ENCODE measurements at regions not wholly inside any gene's neighbourhood (a gene's known extent, or its start where the extent isn't known, plus 50 kb on each side); places are given as distances from the start of the nearest gene placed in this dataset.

GRCh38 chr21:30042443-30042842, 102.6 kb upstream of the GRIK1 start:
- no peak for DNase-seq (ENCODE audit: low spot score)
- Histone ChIP-seq H3K27ac (ENCODE audit: extremely low read length, insufficient read depth, low read length) (no peak overlapping the region), H3K4me1 (ENCODE audit: insufficient read depth, low read length) (no peaks in the 10 kb centered on the region), H3K4me3 (replicated peaks in 1 of 3; ENCODE audit: insufficient read depth in 1 of 3, low read depth in 2 of 3, low read length in 3 of 3) (no peak overlapping the region), H3K27me3 (ENCODE audit: control insufficient read depth in 1 of 2, insufficient read depth in 2 of 2, low read length in 2 of 2) (no peaks in the 10 kb centered on the region), H3K79me2 (ENCODE audit: insufficient read depth, low read length) (no peaks in the 10 kb centered on the region), H3K36me3 (replicated peaks in 1 of 2; ENCODE audit: control insufficient read depth in 1 of 2, insufficient read depth in 2 of 2, low read length in 2 of 2) (no peaks in the 10 kb centered on the region), H3K4me2 (ENCODE audit: low read depth, low read length) (no peak overlapping the region), H2AFZ (ENCODE audit: low read length) (no peak overlapping the region), H3K9ac (ENCODE audit: insufficient read depth, low read depth, low read length) (no peak overlapping the region), H3K9me3 (ENCODE audit: low read length) (peaks cover 58% of the 10 kb centered on the region), H4K20me1 (ENCODE audit: insufficient read depth, low read length) (no peaks in the 10 kb centered on the region)
- TF ChIP-seq ZBTB14 (CRISPR knock-in tag; IDR thresholded peaks at IDR 0.05), result no peak
- no peak for TF ChIP-seq SIX4 (CRISPR knock-in tag; IDR thresholded peaks at IDR 0.05)
- no peak for TF ChIP-seq ZNF670 (CRISPR knock-in tag; IDR thresholded peaks at IDR 0.05; ENCODE audit: borderline replicate concordance)
- TF ChIP-seq EZH2 (conservative IDR thresholded peaks at IDR 0.05; ENCODE audit: low read depth, low read length), result no peak
- TF ChIP-seq RAD51 (IDR thresholded peaks at IDR 0.05; ENCODE audit: borderline replicate concordance), result no peak
- TF ChIP-seq ZNF136 (CRISPR knock-in tag; IDR thresholded peaks at IDR 0.05; ENCODE audit: low read depth), result no peak
- TF ChIP-seq YEATS2 (CRISPR knock-in tag; IDR thresholded peaks at IDR 0.05; ENCODE audit: borderline replicate concordance), result no peak
- no peak for TF ChIP-seq PRPF4 (IDR thresholded peaks at IDR 0.05; ENCODE audit: low read depth, low read length, poor library complexity, severe bottlenecking)
- no peak for TF ChIP-seq ZNF569 (CRISPR knock-in tag; IDR thresholded peaks at IDR 0.05; ENCODE audit: borderline replicate concordance)
- no peak for TF ChIP-seq NFE2 (CRISPR knock-in tag; IDR thresholded peaks at IDR 0.05)
- no peak for TF ChIP-seq NCOA2 (CRISPR knock-in tag; IDR thresholded peaks at IDR 0.05)
- no peak for TF ChIP-seq ZNF550 (CRISPR knock-in tag; IDR thresholded peaks at IDR 0.05; ENCODE audit: borderline replicate concordance)
- intact Hi-C loops (cut with micrococcal nuclease; ENCODE audit: unreplicated experiment), result no loop called here
- WGBS (ENCODE audit: low lambda C conversion rate), result 0% methylated on average over 1 of the region's 1 CpG
- POLR2A ChIA-PET, result no interaction called here
- no peak for FAIRE-seq
- in situ Hi-C loops (cut with HindIII; ENCODE audit: extremely low pct_ligation_motif_present, low pct_unique_long_range_greater_than_20kb), result loop anchor here (25.0 kb wide), 1 partner anchor 1045 kb away; no protein-coding TSS in a partner anchor
- no TSS peak for BruUV-seq (replicated peaks)
- CTCF ChIA-PET (ENCODE audit: low intra/inter-chr PET ratio, low total read pairs), result no interaction called here
- ATAC-seq, result no peak
